Right lobe of liver (tissue), 6 donors: ENCODE measurements at regions not wholly inside any gene's neighbourhood (a gene's known extent, or its start where the extent isn't known, plus 50 kb on each side); places are given as distances from the start of the nearest gene placed in this dataset.

Experiments
- ATAC-seq, 4 donors: fragments of 200-7000 bp; cut with Tn5 transposase; one replicate each; pipeline ENCODE4 v1.9.1; 2020; ENCODE audit warnings: mild to moderate bottlenecking in 4 of 4, moderate library complexity in 4 of 4
- DNase-seq, 3 donors: peaks; one replicate each; pipeline ENCODE4 v3.0.0-alpha.2; 2020
- H3K27ac ChIP-seq, 3 donors: fragments of 200-600 bp; one replicate each; pipeline ENCODE4 v1.8.0; 2022
- H3K27me3 ChIP-seq, 2 donors: fragments of 200-600 bp; one replicate each; pipeline ENCODE4 v1.8.0; 2022
- H3K36me3 ChIP-seq, 4 donors: fragments of 200-600 bp; sonication (generic) in 1 of 4; one replicate each; pipeline versions ENCODE4 v1.5.1 to v1.8.0; 2017 to 2022; ENCODE audit warnings: control low read depth in 1 of 4
- H3K4me1 ChIP-seq, 4 donors: fragments of 200-600 bp; sonication (generic) in 1 of 4; one replicate each; pipeline versions ENCODE4 v1.5.1 to v1.8.0; 2017 to 2022; ENCODE audit warnings: control low read depth in 1 of 4
- H3K4me3 ChIP-seq, 3 donors: fragments of 200-600 bp; one replicate each; pipeline ENCODE4 v1.8.0; 2022
- H3K9me3 ChIP-seq, 4 donors: fragments of 200-600 bp; sonication (generic) in 1 of 4; one replicate each; pipeline versions ENCODE4 v1.5.1 to v1.8.0; 2017 to 2022; ENCODE audit warnings: control low read depth in 1 of 4
- CTCF ChIP-seq, 4 donors: fragments of 200-600 bp in 3 of 4; fragments of 450-650 bp in 1 of 4; IDR thresholded peaks; one replicate each; pipeline versions ENCODE4 v1.5.1 to v1.8.0; 2016 to 2022; ENCODE audit warnings: antibody characterized with exemption in 4 of 4, mild to moderate bottlenecking in 2 of 4
- POLR2A ChIP-seq: fragments of 450-650 bp; IDR thresholded peaks from one replicate; pipeline ENCODE4 v1.6.1; 2017; ENCODE audit warnings: antibody characterized with exemption, mild to moderate bottlenecking
- WGBS: methylation state at CpG from one replicate; pipeline ENCODE4 v1.1.6; 2018; ENCODE audit warnings: low coverage, low lambda C conversion rate; ENCODE audit not compliant: insufficient coverage; ENCODE audit errors: missing lambda C conversion rate; 5-methylcytosine and 5-hydroxymethylcytosine counted together
- intact Hi-C, 2 donors: fragments of 100-400 bp; cut with DNase I; formaldehyde crosslinking; loops; one replicate each; pipeline versions ENCODE4 v1.11.2 to v1.14.1; 2022
- donor health status: DM: no; HTN: yes; CAD: no.
- donor health status: DM: no; HTN: no; CAD: no.
- donor health status: DM: no; HTN: no; CAD: no.
- donor health status: DM: no; HTN: yes; CAD: no.
- donor health status: DM: no; HTN: yes; CAD: no.

DNA sequence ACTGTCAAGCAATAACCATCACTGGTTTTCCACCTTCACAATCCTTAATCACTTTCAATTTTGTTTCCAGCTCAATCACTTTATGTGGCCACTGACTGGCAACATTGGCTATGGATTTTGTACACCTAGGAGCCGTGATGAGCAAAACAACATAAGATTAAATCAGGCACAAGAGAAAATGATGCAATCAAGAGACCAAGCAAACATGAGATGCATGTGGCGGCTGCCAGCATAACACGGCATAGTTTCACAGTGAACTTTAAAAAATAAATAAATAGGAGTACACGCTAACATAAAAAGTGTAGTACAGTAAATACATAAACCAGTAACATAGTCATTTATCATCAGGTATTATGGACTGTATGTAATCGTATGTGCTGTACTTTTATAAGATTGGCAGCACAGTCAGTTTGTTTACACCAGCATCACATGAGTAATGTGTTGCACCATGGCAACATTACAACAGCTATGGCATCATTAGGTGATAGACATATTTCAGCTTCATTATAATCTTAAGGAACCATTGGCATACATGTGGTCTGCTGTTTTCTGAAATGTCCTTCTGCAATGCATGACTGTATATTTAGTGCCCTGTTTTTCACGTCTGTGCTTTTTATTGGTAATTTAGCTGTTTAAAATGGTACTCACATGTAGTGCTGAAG, 83.3 kb upstream of the PRDM11 start:
- no peaks in the 10 kb centered on the region for H3K27me3 ChIP-seq

GRCh38 chr11:45063669-45064068, 82.8 kb upstream of the PRDM11 start:
- H3K36me3 ChIP-seq = no peaks in the 10 kb centered on the region
- WGBS = 100% methylated on average over 1 of the region's 1 CpG
- intact Hi-C loops = no loop called here
- no peak overlapping the region for H3K4me3 ChIP-seq
- no peak for TF ChIP-seq POLR2A
- no peak for TF ChIP-seq CTCF (IDR thresholded peaks at IDR 0.05)
- no peak overlapping the region for H3K27ac ChIP-seq
- H3K4me1 ChIP-seq = no peaks in the 10 kb centered on the region
- H3K27me3 ChIP-seq = no peaks in the 10 kb centered on the region
- ATAC-seq = no peak
- DNase-seq = no peak
- H3K9me3 ChIP-seq = peaks cover 0 to 3% (median 0%) of the 10 kb centered on the region in 4 donors

More for the DNA sequence above, 83.3 kb upstream of the PRDM11 start:
- 78% methylated on average over 5 of the region's 6 CpGs for WGBS
- H3K9me3 ChIP-seq = peaks cover 0 to 3% (median 0%) of the 10 kb centered on the region in 4 donors
- ATAC-seq (no peak), DNase-seq (no peak)
- intact Hi-C loops = no loop called here
- no peaks in the 10 kb centered on the region for H3K36me3 ChIP-seq
- no peaks in the 10 kb centered on the region for H3K4me1 ChIP-seq
- H3K4me3 ChIP-seq = no peak overlapping the region
- no peak overlapping the region for H3K27ac ChIP-seq
- TF ChIP-seq CTCF (IDR thresholded peaks at IDR 0.05) (no peak), POLR2A (no peak)

DNA sequence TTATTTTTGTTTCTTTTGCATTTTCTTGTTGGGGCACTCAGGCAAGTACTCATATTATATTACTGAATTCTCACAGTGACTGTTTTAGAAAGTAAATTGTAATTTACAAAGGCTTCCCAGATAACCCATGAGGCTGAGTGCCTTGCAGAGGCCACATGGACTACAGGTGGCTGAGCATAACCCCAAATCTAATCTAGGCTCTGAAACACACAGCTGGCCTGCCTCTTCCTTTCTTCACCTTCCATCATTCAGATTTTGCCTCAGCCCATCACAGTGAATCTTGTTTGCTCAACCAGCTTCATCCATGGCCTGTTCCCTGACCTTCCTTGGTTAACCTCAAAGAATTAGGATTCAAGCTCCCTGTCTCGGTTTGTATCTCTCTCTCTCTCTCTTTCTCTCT, 78.5 kb upstream of the PRDM11 start:
- H3K4me3 ChIP-seq = no peak overlapping the region
- H3K27me3 ChIP-seq = no peaks in the 10 kb centered on the region
- DNase-seq (no peak), ATAC-seq (no peak)
- H3K4me1 ChIP-seq = no peaks in the 10 kb centered on the region
- no peak overlapping the region for H3K27ac ChIP-seq
- no peak for TF ChIP-seq CTCF (IDR thresholded peaks at IDR 0.05)
- TF ChIP-seq POLR2A = no peak
- peaks cover 0 to 3% (median 0%) of the 10 kb centered on the region in 4 donors for H3K9me3 ChIP-seq
- no peaks in the 10 kb centered on the region for H3K36me3 ChIP-seq
- intact Hi-C loops = no loop called here
- WGBS = 71% methylated on average over 1 of the region's 1 CpG

DNA sequence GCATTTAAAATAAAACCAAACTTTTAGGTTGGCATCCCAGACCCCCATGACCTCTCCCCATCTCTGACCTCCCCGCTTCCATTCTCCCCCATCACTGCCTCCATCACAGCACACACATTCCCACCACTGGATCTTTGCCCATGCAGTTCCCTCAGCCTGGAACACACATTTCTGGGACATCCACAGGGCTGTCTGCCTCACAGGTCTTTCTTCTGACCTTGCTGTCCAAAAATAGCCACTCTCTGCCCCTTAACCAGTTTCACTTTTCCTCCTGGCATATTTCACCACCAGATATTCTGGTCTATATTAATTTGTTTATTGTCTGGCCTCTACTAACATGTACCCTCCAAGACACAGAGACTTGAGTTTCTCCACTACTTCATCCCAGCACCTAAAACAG, 75.2 kb upstream of the PRDM11 start:
- no peaks in the 10 kb centered on the region for H3K4me1 ChIP-seq
- no peak for TF ChIP-seq POLR2A
- no peak for TF ChIP-seq CTCF (IDR thresholded peaks at IDR 0.05)
- intact Hi-C loops = no loop called here
- no peak for DNase-seq
- ATAC-seq = no peak
- no peaks in the 10 kb centered on the region for H3K36me3 ChIP-seq
- WGBS = 88% methylated on average over 1 of the region's 1 CpG
- no peaks in the 10 kb centered on the region for H3K9me3 ChIP-seq
- H3K27ac ChIP-seq = no peak overlapping the region
- H3K27me3 ChIP-seq = no peaks in the 10 kb centered on the region
- H3K4me3 ChIP-seq = no peak overlapping the region
